ENCODE measurements at regions not wholly inside any gene's neighbourhood (a gene's known extent, or its start where the extent isn't known, plus 50 kb on each side); places are given as distances from the start of the nearest gene placed in this dataset.

- TF ChIP-seq POLR2AphosphoS5 (IDR thresholded peaks at IDR 0.05) (no peak), CTCF (IDR thresholded peaks at IDR 0.05 in 8 of 11, conservative IDR thresholded peaks at IDR 0.05 in 3 of 11) (no peak), POLR2A (IDR thresholded peaks at IDR 0.05) (no peak)
Observed at GRCh38 chr16:52099382-52099781, 447.6 kb downstream of the TOX3 start.
